Smooth muscle cell (in vitro differentiated cells): ENCODE measurements at regions not wholly inside any gene's neighbourhood (a gene's known extent, or its start where the extent isn't known, plus 50 kb on each side); places are given as distances from the start of the nearest gene placed in this dataset.

Experiments
- DNase-seq: peaks from one replicate; lab custom pipeline; 2025; ENCODE audit not compliant: unreplicated experiment; lab: John Stamatoyannopoulos, UW
- H2AFZ ChIP-seq: fragments of 200-600 bp; sonication (generic); 2 replicates; pipeline ENCODE4 v1.6.0; 2016; ENCODE audit warnings: antibody characterized with exemption, low read depth, mild to moderate bottlenecking
- H3F3A ChIP-seq: fragments of 200-600 bp; sonication (generic); 2 replicates; pipeline ENCODE4 v1.6.0; 2017; ENCODE audit warnings: antibody characterized with exemption, low read depth
- H3K27ac ChIP-seq: fragments of 200-600 bp; sonication (generic); 2 replicates; pipeline ENCODE4 v1.5.1; 2016; ENCODE audit warnings: low read depth, mild to moderate bottlenecking
- H3K27me3 ChIP-seq: fragments of 200-600 bp; sonication (generic); 2 replicates; pipeline ENCODE4 v1.6.1; 2016; ENCODE audit warnings: low read depth, mild to moderate bottlenecking
- H3K36me3 ChIP-seq: fragments of 200-600 bp; sonication (generic); 2 replicates; pipeline ENCODE4 v1.5.1; 2016; ENCODE audit warnings: low read depth
- H3K4me1 ChIP-seq: fragments of 200-600 bp; sonication (generic); 2 replicates; pipeline ENCODE4 v1.5.1; 2016; ENCODE audit warnings: low read depth
- H3K4me2 ChIP-seq: fragments of 200-600 bp; sonication (generic); 2 replicates; pipeline ENCODE4 v1.6.0; 2016; ENCODE audit warnings: mild to moderate bottlenecking
- H3K4me3 ChIP-seq: fragments of 200-600 bp; sonication (generic); 2 replicates; pipeline ENCODE4 v1.5.1; 2016; ENCODE audit warnings: mild to moderate bottlenecking
- H3K79me2 ChIP-seq: fragments of 200-600 bp; sonication (generic); 2 replicates; pipeline ENCODE4 v1.6.0; 2016; ENCODE audit warnings: low read depth, mild to moderate bottlenecking
- H3K9ac ChIP-seq: fragments of 200-600 bp; sonication (generic); 2 replicates; pipeline ENCODE4 v1.6.0; 2016; ENCODE audit warnings: low read depth
- H3K9me3 ChIP-seq: fragments of 200-600 bp; sonication (generic); replicated peaks from 2 replicates; pipeline ENCODE4 v1.5.1; 2016; ENCODE audit warnings: low read depth
- H4K20me1 ChIP-seq: fragments of 200-600 bp; sonication (generic); 2 replicates; pipeline ENCODE4 v1.6.0; 2016; ENCODE audit warnings: low read depth
- CTCF ChIP-seq: fragments of 200-600 bp; sonication (generic); IDR thresholded peaks from 2 replicates; pipeline ENCODE4 v1.5.1; 2017; ENCODE audit warnings: borderline replicate concordance, mild to moderate bottlenecking, antibody characterized with exemption; ENCODE audit not compliant: insufficient read depth, poor library complexity, severe bottlenecking
- WGBS: methylation state at CpG from one replicate; pipeline ENCODE4 v1.1.7; 2016; ENCODE audit warnings: low lambda C conversion rate; 5-methylcytosine and 5-hydroxymethylcytosine counted together

- no peaks in the 10 kb centered on the region for H3K79me2 ChIP-seq
- H3K36me3 ChIP-seq = no peaks in the 10 kb centered on the region
- no peaks in the 10 kb centered on the region for H3F3A ChIP-seq
- TF ChIP-seq CTCF = no peak
- H3K9ac ChIP-seq = no peak overlapping the region
- H3K4me1 ChIP-seq = no peaks in the 10 kb centered on the region
- H3K27me3 ChIP-seq = no peaks in the 10 kb centered on the region
- no peak overlapping the region for H3K4me3 ChIP-seq
- no peaks in the 10 kb centered on the region for H4K20me1 ChIP-seq
- no peak overlapping the region for H3K4me2 ChIP-seq
- 90% methylated on average over 2 of the region's 2 CpGs for WGBS
- no peak for DNase-seq
- no peak overlapping the region for H2AFZ ChIP-seq
- no peak overlapping the region for H3K27ac ChIP-seq
- no peaks in the 10 kb centered on the region for H3K9me3 ChIP-seq
These were observed 103.4 kb downstream of the LRRC70 start for GRCh38 chr5:62682059-62682458.

- TF ChIP-seq CTCF = no peak
- no peaks in the 10 kb centered on the region for H3K4me1 ChIP-seq
- no peaks in the 10 kb centered on the region for H3K9me3 ChIP-seq
- no peaks in the 10 kb centered on the region for H3K36me3 ChIP-seq
- DNase-seq = no peak
- H3K4me3 ChIP-seq = no peak overlapping the region
- no peaks in the 10 kb centered on the region for H3F3A ChIP-seq
- 86% methylated on average over 3 of the region's 3 CpGs for WGBS
- no peaks in the 10 kb centered on the region for H4K20me1 ChIP-seq
- no peaks in the 10 kb centered on the region for H3K27me3 ChIP-seq
- H3K27ac ChIP-seq = no peak overlapping the region
- H3K9ac ChIP-seq = no peak overlapping the region
- H2AFZ ChIP-seq = no peak overlapping the region
- H3K4me2 ChIP-seq = no peak overlapping the region
- no peaks in the 10 kb centered on the region for H3K79me2 ChIP-seq
These were observed 102.7 kb downstream of the LRRC70 start for GRCh38 chr5:62681117-62681850.

- Histone ChIP-seq H3K4me2 (no peak overlapping the region), H3K27ac (no peak overlapping the region), H3K4me3 (no peak overlapping the region), H3K9ac (no peak overlapping the region), H4K20me1 (no peaks in the 10 kb centered on the region), H3K4me1 (no peaks in the 10 kb centered on the region), H3K9me3 (no peaks in the 10 kb centered on the region), H3K36me3 (no peaks in the 10 kb centered on the region), H3K27me3 (no peaks in the 10 kb centered on the region), H3F3A (no peaks in the 10 kb centered on the region), H2AFZ (no peak overlapping the region), H3K79me2 (no peaks in the 10 kb centered on the region)
- no peak for DNase-seq
- TF ChIP-seq CTCF = no peak
These were observed 101.5 kb downstream of the LRRC70 start for GRCh38 chr5:62680121-62680520.
